Stimulated activated CD8-positive, alpha-beta memory T cell treated with anti-CD3 and anti-CD28 coated beads, Interleukin-2, amount 100 ng/mL, for 48 hours (primary cell): ENCODE measurements at regions not wholly inside any gene's neighbourhood (a gene's known extent, or its start where the extent isn't known, plus 50 kb on each side); places are given as distances from the start of the nearest gene placed in this dataset.

Source experiments
- DNase-seq, 2 donors: peaks; one replicate each; pipeline ENCODE4 v3.0.0-alpha.2; 2020; ENCODE audit warnings: low read depth in 2 of 2

DNA sequence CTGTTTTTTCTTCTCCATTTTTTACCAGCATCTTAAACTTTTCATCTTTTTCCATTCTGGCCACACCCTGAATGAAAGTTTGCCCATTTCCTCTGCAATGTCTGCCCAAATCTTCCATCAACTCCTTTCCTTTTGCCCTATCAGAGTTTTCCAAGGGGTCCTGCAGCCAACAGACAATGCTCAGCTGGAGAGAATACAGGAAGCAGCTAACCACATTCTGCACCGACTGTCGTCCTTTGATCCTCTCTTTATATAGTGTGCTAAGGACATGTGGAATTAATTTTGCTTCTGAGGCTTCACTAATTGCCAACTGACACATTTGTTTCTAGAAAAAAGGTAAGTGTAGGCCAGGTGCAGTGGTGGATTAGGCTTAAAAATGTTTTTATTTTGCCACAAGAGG, 50.5 kb upstream of the DLX2 start:
- no peak for DNase-seq

DNA sequence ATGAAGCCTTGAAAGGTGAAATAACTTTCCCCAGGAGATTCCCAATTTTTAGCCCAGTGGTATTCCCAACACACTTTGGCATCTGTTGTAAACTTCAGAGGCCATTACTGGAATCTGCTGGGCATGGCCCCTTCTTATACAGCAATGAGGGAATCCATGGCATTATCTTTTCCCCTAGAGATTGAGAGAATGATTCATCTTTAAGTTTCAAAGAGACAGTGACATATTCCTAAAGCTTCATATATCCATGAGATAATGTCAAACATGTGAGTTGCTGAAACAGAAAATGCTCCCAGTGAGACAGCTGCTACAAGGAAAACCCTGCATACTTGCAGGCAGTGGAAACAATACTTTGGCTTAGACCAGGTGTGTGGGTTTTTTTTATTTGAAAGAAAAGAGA, 51.1 kb upstream of the DLX2 start:
- DNase-seq: no peak

DNA sequence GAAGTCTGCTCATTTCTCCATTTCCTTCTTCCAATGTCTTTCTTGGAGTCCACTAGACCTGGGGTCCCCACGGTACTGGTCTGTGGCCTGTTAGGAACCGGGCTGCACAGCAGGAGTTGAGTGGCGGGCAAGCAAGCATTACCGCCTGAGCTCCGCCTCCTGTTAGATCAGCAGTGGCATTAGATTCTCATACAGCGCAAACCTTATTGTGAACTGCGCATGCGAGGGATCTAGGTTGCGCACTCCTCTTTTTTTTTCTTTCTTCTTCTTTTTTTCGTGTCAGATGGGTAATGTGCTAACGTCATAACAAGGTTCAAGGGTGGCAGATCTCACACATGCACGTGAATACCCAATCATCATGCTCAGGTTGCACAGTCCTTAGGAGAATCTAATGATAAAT, 53.1 kb upstream of the DLX2 start:
- DNase-seq: no peak

DNA sequence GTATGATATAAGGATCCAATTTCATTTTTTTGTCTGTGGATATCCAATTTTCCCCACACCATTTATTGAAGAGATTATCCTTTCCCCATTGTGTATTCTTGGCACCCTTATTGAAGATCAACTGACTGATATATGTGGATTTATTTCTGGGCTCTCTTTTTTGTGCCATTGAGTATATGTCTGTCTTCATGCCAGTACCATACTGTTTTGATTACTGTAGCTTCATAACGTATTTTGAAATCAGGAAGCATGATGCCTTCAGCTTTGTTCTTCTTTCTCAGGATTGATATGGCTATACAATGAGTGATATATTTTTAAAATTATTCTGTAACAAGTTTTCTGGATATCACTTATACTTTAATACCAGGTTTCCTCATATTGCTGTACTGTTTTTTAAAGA, 58.1 kb upstream of the DLX2 start:
- no peak for DNase-seq

DNA sequence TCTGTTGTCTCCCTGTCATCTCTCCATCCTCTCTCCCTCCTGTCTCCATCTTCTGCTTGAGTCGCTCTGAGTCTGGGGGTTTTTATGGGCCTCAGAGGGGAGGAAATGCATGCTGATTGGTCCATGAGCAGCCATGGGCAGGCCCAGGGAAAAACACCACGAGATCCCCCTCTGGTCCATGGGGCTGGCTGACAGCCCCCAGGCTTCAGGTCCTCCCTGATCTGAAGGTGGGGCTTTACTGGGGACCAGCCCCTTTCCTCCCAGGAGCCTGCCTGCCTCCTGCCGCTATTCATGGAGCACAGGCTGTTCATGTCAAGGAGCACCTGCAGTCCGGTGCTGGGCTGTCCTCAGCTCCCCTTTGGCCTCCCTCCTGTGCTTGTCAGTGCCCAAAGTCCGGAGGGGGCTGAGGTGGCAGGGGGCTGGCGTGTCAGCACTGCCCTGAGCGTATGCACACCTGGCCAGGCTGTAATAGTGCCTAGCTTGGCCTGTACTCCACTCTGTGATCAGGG, 59.6 kb upstream of the DLX2 start:
- DNase-seq: no peak

DNA sequence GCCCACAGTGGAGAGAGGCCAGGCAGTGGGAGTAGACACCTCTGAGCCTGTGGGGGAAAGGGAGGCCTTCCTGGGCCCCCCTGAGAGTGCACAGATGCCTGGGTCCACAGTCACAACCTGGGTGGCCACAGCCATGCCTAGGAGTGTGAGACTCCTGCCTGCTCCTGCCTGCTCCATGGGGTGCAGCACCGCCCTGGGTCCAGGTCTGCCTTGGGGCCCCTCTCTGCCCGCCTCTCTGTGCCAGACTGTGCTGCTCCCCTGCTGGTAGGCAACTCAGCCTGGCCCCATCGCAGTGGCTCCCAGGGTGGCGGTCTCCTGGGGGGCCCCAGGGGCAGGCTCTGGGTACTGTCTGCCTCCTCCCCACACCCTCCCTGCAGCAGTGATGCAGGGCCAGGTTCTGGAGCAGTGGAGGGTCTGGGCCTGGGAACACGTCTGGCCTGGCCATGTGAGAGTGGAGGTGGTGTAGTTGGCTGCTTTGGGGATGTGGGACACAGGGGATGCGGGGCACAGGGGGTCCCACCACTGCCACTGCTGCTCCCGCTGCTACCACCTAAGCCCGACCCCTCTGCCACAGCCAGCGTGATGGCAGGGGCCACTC, 60.1 kb upstream of the DLX2 start:
- DNase-seq: no peak

DNA sequence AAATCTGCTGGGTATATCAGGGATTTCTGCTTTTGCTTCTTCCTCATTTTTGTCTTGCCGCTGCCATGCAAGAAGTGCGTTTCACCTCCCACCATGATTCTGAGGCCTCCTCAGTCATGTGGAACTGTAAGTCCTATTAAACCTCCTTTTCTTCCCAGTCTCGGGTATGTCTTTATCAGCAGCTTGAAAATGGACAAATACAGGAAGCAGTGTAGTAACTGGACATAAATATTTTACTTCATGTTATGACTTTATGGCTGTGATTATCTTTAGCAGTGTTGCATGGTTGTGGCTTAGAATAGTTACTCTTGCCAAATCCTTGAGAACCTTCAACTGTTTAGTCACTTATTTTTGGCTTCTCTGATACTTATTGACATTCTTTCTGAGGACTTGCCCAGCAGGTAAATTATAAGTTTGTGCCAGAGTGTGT, 66.2 kb upstream of the DLX2 start:
- no peak for DNase-seq

DNA sequence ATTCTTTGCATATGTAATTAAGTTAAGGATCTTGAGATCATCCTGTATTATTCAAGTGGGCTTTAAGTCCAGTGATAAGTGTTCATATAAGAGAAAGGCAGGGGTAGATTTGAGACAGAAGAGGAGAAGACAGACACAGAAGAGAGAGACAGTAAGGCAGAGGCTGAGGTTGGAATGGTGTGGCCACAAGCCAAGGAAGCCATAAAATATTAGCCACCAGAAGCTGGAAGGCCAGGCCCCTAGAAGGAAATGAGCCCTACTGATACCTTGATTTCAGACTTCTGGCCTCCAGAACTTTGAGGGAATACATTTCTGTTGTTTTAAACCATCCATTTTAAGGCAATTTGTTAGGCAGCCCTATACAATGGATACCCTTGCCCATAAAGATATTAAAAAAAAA, 66.9 kb upstream of the DLX2 start:
- no peak for DNase-seq

DNA sequence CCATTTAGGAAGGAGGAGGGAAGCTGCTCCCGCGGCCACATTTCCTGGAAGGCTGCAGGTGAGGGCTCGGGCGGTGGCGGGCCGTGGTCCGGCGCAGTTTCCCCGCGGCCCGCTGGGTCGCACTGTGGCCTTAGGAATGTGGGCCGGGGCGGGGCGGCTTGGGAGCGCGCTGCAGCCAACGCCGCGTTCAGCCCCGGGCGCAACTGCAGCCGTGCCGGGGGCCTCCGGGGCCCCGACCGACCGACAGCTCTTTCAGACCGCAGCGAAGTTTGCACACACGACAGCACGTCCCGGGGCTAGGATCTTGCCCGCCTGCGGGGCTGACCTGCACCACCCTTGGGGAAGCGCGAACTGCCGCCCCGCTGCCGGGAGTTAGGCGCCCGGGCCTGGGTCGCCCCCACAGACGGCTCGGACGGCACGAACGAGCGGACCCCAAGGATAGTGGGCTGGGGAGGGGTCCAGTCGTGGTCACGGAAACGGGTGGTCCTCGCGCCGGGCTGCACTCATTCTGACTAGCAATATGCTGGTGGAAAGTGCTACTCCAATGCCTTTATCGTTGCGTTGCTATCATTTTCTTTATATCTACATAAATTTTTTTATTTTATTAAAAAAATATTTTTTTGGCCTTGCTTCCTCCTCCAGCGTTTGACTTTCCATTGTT, 69.9 kb upstream of the DLX2 start:
- peak; percentile 29 to 56 for DNase-seq

DNA sequence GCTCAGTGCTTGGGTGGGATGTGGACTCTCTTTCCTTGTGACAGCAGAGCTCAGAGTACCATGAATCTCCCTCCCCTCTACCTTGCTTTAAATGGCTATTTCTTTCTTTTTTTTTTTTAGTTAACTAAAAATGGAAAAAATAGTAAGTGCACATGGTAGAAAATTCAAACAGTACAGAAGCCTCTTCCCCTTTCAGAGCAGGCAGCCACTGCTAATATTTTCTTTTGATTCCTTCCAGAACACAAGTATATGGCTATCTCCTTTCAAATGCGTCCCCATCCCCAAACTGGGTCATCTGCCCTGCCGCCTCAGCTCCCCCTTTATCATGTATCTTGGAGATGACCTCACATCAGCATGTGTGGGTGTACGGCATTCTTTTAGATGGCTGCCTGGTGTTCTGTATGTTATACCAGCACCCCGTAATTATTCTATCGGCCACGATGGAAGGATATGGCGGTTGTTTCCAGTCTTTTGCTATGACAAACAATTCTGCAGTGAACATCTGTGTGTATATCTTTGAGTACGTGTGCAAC, 70.5 kb upstream of the DLX2 start:
- no peak for DNase-seq

DNA sequence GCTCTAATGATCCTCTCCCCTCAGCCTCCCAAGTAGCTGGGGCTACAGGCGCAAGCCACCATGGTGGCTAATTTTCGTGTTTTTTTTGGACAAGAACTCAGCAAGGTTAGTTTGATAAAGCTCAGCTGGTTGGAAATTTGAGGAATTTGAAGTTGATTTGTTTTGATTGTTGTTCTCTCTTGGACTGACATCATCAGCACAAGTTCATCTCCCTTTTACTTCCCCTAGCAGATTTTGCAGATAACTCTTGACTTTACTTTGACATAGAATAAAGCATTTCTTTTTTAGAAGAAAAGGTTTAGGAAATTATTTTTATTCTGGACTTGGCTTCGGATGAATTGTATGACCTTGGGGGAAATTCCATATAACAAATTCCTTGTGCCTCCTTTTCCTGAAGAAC, 74.9 kb upstream of the DLX2 start:
- no peak for DNase-seq

DNA sequence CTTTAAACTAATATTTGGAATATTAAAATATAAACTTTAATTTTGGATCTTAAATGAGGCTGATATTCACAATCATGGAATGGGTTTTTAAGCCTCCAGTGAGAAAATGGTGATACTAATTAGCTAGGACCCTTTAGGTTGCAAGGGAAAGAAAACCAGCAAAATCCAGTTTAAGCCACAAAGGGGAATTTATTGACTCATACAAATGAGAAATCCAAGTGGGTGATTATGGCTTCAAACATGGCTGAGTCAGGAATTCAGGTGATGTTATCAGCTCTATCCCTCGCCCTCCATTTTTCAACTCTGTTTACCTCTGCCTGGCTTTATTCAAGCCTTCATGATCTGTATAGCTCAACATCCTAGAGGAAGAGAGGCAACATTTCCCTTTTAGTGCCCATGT, 75.3 kb upstream of the DLX2 start:
- DNase-seq: no peak

DNA sequence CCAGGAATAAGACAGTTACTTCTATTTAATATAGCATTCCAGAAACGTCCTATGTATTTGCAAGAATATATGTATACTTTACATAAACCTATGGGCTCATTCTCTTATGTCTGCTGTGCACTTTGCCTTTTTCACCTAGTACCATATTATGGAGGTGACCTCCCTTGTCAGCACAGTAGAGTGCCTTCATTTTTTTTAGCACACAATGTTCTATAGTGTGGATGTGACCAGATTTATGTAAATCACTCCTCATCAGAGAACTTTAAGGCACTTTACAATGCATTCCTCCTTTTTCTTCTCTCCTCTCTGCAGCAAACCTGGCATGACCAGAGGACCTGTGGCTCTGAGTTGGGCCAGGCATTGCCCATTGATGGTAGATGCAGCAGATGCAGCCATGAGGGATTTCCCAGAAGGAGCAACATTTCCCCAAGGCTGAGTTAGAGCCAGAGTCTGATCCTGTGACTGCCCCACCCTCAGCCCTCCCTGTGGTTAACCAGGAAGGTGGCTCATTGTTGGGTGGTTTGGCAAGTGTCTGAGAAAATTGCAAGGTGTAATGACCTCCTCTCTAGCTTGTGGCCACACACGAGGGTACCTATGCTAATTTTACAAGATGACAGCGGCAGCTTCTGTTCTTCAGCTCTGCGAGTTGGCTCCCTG, 76.5 kb upstream of the DLX2 start:
- DNase-seq: no peak

DNA sequence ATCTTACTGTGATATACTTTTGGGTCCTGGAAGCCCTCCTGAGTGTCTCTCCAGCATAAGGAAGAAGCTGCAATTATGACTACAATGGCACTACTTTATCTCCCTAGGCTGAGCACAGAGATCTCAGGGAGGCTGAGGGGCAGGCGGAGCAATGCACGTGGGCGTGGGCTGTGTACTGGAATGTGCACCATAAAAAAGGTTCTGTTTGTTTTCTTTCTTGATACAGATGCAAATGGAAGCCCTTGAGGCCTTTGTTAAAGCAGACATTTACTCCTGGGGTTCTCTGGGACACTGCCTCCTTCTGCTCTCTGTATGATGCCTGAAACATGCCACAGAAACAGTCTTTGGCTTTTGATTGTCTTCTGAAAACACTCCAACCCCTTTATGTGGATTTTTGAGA, 79.1 kb upstream of the DLX2 start:
- no peak for DNase-seq

DNA sequence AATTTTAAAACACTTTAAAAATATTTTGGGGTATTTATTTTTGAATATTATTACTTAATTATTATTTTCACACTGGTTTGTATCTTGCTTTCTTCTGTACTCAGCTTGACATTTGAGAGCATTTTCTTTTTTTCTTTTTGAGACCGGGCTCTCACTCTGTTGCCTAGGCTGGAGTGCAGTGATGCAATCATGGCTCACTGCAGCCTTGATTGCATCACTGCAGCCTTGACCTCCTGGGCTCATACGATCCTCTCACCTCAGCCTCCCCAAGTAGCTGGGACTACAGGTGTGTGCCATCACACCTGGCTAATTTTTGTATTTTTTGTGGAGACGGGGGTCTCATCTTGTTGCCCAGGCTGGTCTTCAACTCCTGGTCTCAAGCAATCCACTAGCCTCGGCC, 79.9 kb upstream of the DLX2 start:
- DNase-seq: no peak

DNA sequence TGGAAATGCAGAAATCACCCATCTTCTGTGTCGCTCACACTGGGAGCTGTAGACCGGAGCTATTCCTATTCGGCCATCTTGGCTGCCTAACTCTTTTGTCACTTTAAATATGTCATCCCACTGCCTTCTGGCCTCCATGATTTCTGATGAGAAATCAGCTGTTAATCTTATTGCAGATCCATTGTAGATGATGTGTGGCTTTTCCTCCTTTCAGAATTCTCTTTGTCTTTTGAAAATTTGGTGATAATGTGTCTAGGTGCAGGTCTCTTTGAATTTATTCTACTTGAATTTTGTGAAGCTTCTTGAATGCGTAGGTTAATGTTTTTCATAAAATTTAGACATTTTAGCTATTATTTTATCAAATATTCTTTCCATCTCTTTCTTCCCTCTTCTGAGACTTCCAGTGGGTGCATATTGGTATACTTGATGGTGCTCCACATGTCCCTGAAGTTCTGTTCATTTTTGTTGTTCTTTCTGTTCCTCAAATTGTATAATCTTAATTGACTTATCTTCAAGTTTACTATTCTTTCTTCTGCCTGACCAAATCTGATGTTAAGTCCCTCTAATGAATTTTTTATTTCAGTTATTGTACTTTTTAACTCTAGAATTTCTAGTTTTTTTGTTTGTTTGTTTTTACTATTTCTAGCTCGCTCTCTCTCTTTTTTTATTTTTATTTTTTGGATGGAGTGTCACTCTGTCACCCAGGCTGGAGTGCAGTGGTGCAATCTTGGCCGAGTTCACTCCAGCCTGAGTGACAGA, 90.8 kb upstream of the DLX2 start:
- no peak for DNase-seq

DNA sequence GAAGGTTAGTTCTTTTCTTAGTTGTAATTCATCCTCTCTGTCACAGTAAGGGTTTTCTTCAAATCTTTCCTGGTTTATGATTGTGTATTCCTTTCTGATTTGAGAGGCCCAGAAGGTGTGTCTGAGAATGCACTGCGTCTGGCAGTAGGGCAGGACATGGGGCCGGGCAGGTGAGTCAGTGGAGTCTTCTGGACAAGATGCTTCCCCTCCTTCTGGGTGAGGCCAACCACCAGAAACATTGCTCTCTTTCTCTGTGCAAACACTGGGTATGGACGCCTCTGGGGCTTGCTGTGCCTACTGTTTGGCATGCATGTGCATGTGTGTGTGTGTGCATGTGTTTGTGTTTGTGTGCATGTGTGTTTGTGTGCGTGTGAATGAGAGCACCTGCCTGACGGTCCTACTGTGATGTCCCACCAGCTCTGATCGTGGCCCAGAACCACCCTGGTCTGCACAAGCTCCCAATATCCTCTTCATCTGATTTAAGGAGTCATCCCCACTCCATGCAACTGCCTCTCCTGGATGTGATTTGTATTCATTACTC, 93.2 kb upstream of the DLX2 start:
- no peak for DNase-seq

DNA sequence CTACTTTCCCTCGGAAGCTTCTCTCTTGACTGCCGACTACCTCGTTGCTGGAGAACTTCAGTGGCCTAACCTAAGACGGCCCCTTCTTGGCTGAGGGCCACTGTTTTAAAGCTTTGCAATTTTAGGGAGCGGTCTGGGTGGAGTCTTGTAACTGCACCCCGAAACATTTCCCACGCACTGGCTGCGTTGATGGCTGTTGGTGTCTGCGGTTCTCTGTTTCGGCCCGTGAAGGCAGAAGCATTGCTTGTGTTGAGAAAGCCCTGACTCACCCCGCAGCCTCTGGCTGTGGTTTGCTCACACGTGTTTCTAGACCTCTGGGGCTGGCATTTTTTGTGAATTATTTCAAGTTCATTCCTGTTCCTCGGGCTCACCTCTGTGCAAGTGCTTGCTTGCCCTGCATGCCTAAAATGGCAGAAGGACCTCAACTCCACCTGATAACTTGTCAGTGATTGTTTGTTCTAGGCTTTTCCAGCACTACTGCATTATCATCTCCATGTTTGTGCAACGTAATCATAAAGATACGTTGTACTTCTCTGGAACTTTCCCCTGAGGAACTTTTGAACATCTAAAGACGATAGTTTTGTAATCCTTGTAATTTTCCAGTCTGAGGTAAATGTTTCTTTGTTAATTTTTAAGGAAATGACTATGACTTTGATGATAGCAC, 94.2 kb upstream of the DLX2 start:
- DNase-seq: peak; percentile 11 to 33

DNA sequence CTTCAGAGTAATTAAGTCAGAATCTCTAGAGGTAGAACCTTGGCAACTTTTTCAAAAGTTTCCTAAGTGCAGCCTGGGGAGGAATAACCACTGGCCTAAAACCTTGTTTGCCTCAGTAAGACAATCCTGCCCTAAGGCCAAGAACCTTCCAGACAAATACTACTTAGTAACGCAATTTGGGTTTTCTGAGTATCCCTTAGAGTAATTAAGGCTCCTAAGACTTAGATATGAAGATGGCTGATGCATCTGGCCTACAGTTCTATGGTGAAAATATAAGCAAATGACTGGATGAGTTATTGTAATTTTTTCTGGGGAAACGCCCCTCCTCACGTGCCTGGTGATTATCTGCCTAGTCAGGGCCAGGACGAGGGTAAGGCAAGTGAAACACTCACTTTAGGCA, 95.7 kb upstream of the DLX2 start:
- no peak for DNase-seq

DNA sequence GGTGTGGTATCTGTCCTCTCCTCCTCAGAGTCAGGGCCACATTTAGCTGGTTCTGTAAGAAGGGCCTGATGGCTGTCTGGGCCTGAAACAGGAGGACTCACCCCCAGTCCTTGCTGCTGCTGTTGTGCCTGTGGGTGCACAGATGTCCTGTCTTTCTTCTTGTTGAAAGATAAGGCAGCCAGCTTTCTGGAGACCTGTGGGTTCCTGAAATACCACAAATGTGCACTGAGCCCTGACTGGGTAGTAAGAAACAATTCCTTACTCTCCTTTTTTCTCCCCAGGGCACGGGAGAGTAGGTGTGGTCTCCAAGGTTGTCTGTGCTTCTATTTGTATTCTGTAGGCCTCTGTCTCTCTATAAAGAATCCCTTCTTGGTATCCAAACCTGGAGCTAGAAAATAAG, 96.2 kb upstream of the DLX2 start:
- no peak for DNase-seq

DNA sequence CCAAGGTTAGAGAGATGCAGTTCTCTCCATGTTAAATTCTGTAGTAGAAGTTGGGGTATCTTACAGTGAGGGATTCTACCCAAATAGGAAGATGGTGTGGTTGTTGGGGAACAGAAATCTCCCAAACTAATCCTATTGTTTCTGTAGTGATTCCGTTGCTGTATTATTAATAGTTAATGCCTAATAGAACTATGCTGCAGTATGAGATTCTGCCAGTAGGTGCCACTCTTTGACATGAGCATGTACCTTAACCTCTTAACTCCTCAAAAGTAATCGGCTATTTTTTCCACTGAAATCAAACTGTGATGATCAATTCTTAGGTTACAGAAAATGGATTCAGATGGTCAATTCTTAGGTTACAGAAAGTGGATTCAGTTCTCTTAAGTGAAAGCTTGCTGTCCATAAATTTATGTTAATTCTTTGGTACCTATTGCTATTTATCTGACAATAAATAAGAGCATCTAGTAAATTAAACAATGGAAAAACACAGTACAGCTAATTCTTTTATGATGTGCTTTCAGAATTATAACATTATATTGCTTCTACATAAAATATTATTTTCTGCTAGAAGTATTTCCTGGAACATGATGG, 97.9 kb upstream of the DLX2 start:
- no peak for DNase-seq
